Hematopoietic multipotent progenitor cell treated with erythropoietin and hydrocortisone succinate and interleukin-3 and kit ligand, for 4 days (in vitro differentiated cells): ENCODE measurements at regions not wholly inside any gene's neighbourhood (a gene's known extent, or its start where the extent isn't known, plus 50 kb on each side); places are given as distances from the start of the nearest gene placed in this dataset.

Experiments used
- DNase-seq: peaks from one replicate; pipeline ENCODE4 v3.0.0-alpha.2; 2015

DNA sequence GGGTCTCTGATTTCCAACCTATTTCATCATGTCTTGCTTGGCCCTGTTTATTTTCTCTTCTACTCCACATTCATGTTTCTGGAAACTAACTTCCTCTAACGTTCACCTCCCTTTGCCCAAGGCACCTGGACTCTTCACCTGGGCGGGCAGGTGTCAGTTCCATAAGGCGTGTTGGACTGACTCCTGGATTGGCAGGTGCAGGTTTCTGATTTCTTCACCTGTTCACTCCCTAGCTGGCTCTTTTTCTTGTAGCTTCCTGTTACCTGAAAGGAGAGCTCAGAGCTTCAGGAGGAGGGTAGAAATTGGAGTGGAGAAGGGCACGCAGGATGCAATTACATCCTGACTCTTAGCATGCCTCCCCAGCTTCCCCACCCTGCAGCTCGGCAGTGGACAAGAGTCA lies 350.8 kb upstream of the KLF3 start:
- DNase-seq, result no peak

DNA sequence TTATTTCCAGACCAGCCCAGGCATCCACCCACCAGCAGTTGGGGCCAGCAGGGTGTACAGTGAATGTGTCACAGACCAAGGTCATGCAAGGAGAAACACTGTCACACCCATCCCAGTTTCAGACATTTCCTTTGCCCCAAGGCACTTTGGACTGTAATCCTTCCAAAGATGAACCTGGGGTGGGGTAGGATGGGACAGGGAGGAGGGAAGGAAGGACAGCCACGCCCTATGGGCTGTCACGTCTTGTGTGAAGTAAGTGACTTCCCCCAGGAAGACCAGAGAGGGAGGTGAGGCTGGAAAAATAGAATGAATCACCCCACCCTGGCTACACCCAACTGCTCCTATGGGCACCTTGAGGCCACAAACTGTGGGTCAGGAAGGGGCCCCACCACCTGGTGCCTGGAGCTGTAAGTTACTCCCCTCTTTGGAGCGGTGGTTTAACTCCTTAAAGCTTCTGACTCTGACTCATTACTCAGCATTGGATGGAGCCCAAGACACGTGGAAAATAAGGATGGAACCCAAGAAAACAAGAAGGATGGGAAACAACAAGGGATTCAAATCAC lies 349.9 kb upstream of the KLF3 start:
- DNase-seq, result no peak

DNA sequence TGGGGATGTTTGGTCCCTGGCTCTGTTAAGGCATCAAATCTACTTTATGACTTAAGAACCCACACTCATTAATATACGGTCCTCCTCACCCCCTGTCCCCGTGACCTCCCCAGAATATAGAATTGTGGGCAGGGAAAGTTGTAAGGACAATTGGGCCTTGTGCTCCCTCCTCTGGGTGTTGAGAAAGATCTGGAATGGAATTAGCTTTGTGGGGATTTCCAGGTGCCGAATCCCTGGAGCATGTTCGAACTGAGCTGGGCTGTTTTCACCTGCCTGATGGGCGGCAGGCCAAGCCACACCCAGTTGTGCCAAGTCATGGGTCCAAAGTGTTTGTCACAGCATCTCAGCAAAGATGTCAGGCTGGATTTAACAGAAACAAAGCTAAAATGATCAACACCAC lies 349.3 kb upstream of the KLF3 start:
- DNase-seq, result no peak

DNA sequence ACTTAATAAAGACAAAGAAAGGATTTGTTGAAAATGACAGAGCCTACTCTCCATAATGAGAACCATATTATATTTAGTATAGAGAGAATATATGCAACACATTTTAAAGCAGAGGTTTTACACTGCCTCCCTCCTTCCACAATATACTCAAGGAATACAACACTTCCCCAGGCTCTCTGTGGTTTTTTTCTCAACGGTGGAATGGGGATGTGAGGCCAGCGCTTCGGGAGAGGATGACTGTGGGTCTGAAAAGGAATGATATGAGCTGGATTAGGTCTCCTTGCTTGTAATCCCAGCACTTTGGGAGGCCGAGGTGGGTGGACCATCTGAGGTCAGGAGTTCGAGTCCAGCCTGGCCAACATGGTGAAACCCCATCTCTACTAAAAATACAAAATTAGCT lies 348.7 kb upstream of the KLF3 start:
- no peak for DNase-seq

DNA sequence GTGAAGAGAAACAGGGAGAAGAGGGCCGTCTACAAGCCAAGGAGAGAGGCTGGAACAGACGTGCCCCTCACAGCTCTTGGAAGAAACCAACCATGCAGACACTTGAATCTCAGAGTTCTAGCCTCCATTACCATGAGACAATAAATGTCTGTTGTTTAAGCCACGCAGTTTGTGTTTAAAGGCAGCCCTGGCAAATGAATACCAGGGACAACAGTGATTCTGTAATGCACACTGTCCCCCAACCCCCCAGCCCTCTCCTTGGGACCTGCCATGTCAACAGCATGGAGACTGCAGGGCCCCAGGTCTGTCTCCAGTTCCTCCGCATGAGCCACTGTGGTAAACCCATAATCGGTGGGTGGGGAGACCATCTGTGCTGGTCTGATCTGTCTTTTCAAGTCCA lies 348.0 kb upstream of the KLF3 start:
- no peak for DNase-seq

DNA sequence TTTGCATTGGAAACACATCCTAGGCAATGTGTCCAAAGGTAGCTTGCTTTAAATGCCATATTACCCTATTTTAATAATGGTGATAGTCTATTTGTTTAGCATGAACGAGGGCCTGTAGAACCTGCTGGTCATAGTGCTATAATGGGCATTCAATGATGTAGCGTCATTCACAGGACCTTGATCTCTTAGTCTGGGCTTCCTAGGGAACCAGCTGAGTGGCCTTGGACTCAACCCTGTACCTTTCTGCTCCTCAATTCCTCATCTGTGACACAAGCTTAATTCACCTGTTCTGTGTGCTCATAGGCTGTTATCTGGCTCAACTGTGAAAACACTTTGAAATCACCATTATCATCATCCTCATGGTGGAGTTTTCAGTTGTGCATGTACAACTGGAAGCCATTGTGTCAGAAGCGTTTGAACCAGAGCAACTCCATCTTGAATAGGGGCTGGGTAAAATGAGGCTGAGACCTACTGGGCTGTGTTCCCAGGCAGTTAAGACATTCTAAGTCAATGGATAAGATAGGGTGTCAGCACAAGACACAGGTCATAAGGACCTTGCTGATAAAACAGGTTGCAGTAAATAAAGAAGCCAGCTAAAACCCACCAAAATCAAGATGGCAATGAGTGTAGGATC lies 346.8 kb upstream of the KLF3 start:
- DNase-seq, result no peak

DNA sequence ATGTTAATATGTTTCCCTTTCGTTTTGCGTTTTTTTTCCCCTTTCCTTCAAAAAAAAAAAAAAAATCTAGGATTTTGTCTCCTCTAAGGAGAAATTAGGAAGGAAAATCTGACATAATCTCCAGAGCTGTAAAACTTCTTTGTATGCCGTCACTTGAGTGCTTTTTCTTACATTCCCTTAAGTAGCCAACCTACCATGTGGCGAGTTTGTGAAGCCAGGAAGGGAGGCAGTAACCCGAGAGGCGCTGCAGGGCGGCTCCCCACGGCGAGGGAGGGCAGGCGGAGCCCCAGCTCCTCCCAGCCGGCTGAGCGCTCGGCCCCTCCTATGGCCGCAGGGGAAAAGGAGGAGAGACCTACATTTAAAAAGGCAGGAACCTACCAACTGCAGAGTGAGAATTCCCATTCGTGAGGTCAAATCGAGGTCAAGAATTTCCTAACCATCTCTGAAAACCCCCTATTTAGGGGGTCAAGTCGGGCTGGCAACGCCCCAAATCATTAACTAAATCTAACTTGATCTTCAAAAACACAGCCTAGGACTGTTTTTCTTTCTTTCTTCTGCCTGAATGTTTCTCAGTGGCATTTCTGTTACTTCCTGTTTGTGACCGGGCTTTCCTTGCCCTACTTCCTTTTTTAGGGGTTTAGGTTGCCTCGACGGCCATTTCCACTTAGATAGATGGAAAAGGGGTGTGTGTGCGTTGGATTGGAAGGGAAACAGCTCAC lies 345.1 kb upstream of the KLF3 start:
- DNase-seq, result peak; percentile 96

DNA sequence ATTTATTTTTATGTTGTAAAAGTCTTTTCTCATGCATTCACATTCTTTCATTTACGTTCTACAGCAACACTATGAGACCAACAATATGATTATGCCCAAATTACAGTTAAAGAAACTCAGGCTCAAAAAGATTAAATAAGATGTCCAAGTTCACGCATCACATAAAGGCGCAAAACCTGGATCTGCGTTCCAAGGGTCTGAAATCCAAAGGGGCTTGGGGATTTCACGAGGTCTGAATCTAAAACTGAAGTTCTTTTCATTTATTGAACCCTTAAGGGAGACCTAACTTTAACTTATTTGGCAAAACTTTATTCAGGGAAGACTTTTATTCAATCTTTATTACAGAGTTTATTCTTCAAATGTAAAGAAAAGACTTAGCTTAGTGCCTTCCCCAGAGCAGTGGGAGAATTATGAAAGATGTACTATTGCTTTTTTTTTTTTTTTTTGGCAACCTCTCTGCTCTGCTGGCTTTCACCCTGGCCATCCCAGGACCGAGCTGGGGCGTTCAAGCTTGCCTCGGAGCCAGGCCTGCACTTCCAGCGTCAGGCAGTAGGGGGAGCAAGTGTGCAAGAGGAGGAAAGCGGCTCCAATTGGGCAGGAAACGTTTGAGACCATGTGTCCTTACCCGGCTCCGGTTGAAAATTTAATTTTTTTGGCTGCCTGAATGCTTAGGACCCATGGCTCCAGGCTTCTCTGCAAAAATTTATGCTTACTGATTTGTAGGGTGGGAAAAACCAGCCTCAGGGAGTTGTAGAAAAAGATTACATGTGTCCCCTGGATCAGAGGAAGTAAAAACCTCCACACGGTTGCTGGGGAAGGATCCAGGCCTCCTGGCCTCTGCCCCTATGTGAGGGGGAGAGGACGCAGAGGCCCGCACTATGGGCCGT lies 344.3 kb upstream of the KLF3 start:
- DNase-seq, result peak; percentile 96

DNA sequence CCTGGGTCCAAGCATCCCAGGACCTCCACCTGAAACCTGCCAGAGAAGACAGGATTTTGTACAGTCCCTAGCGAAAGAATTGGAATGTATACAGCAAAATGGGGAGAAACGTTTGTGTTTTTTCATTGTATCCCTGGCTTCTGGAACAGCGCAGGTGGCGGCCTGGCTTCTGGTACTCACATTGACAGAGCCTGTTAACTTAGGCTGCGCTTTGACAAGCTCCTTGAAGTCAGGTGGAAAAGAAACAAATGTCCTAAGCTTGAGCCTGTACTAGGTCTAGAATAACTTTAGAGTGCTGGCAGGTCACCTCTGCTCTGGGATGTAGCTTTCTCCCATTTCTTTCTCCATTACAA lies 343.7 kb upstream of the KLF3 start:
- no peak for DNase-seq

DNA sequence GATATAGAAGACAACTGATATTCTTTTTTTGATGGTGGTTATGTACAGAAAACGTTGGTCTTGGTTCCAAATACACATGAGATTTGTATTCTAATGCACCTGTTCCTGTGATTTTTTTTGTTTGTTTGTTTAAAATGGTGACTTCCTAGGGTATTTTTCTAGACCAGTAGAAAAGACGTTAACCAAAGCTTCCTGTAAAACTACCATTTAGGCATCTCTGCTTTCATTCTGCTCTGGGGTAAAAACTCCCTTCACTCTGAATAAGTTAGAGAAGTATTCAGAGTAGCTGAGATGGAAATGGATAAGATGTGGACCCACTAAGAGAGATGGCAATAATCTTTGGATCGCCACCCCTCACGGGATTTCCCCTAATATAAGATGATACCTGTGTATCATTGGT lies 343.2 kb upstream of the KLF3 start:
- no peak for DNase-seq

DNA sequence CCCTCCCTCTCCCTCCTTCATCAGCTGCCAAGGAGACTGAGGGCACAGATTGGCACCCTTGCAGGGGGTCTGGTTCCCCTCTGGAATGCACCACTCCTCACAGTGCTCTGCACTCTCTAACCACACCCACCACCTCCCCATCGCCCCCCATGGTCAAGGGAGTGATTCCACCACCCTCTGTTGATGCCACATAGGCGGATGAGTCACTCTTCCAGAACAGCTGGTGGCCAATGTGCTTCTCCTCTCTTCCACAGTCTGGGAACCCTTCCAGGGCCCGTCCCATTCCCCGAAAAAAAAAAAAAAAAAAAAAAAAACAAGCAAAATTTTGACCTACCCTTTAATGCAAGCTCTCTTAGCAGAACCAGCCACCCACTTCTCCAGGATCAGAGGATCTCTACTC lies 341.3 kb upstream of the KLF3 start:
- DNase-seq, result no peak

DNA sequence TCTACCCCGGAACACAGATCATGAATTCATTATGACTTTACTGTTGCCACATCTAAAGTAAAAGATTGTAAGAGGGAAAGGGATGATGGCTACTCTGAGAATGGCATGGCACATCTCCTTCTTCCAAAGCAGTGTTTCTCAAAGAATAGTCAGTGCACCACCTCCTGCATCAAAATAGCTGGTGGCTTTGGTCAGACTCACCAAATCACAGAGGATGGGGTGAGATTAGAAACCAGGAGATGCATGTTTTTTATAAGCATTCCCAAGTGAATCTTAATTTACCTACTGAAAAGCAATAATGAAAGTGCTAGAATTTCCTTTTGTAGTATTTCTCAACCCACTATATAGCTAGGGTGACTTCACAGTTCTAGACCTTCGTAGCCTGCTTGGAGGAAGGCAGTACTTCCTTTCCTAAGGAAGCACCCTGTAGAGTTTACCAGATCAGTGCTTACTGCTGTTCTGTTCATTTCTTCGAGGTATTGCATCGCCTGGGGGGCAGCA lies 340.8 kb upstream of the KLF3 start:
- DNase-seq, result peak; percentile 37

DNA sequence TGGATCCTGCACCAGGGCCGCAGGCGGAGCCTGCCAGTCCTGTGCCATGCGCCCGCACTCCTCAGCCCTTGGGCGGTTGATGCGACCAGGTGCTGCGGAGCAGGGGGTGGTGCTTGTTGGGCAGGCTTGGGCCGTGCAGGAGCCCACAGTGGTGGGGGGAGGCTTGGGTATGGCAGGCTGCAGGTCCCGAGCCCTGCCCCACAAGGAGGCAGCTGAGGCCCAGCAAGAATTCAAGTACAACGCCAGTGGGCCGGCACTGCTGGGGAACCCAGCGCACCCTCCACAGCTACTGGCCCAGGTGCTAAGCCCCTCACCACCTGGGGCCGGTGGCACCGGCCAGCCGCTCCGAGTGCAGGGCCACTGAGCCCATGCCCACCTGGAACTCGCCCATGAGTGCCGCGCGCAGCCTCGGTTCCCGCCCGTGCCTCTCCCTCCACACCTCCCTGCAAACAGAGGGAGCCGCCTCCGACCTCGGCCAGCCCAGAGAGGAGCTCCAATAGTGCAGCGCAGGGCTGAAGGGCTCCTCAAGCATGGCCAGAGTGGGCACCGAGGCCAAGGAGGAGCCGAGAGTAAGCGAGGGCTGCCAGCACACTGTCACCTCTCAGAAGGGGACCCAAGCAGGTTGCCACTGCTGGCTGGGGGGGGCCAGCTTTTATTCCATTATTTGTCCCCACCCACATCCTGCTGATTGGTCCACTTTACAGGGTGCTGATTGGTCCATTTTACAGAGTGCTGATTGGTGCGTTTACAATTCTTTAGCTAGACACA lies 339.0 kb upstream of the KLF3 start:
- DNase-seq, result no peak

DNA sequence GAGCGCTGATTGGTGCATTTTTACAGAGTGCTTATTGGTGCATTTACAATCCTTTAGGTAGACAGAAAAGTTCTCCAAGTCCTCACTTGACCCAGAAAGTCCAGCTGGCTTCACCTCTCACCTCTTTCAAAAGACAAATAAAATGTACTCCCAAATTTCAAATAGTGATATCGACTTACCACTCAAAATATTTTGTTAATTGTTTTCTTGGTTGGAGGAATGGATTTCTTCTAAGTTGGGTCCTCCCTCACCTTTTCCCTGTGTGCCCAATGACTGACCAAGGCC lies 338.4 kb upstream of the KLF3 start:
- no peak for DNase-seq

DNA sequence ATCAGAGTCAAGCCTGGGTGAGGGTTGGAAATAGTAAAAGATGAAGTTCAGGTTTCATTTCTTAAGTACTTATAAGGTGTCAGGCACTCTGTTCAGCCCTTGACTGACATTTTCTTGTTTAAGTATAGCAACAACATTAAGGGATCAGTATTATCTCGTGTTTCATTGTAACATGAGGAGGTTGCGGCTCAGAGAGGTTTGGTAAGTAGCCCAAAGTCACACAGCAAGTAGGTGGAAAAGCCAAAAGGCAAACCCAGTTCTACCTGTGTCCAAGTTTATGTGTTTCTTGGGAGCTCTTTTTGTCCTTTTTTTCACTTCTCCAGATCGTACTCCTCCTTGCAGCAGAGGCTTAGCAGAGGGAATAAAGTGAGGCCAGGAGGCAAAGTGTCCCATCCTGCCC lies 337.5 kb upstream of the KLF3 start:
- no peak for DNase-seq

DNA sequence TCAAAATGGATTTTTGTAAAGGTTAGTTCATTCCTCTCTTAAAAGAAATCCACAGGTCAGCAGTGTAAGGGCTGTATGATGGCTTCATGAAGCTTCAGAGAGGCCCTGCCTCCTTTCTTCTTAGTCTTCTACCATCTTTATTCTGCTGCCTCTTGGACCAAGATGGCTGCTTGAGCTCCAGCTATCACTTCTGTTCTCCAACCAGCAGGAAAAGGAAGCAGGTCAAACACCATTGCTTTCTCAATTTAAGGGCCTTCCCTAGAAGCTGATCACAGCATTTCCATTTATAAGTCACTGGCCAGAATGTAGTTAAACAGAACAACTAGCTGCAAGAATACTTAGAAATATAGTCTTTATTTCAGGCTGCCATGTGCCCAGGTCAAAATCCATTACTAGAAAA lies 336.8 kb upstream of the KLF3 start:
- no peak for DNase-seq

DNA sequence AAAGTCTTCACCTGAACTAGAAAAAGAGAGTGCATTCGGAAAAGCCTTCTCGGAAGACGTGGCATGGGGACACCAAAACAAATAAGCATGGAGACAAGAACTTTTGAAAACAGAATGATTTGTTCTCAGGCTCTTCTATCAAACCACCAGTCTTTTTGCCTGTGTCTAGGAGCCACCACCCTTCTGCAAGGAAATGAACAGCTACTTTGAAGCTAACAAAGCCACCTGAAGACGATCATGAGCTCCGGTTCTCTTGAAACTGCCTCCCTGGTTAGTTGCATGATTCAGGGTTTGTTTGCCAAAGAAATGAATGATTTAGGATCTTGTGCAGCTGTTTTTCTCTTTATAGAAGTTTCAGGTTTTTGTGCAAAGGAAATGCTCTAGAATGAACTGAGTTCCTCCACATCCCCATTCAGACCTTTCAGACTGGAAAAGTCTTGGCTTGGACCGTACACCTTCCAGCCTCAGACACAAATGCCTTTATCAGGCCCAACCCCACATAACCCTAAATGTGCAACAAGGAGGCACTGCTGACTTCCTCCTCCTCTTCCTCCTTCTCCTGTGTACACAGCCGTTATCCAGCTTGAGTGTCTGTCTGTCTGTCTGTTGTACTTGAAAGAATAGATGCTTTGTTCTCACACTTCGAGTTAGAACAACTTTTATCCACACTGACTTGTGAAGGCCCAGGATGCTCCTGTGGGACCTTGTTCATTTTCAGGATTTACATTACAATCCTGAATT lies 334.8 kb upstream of the KLF3 start:
- no peak for DNase-seq

DNA sequence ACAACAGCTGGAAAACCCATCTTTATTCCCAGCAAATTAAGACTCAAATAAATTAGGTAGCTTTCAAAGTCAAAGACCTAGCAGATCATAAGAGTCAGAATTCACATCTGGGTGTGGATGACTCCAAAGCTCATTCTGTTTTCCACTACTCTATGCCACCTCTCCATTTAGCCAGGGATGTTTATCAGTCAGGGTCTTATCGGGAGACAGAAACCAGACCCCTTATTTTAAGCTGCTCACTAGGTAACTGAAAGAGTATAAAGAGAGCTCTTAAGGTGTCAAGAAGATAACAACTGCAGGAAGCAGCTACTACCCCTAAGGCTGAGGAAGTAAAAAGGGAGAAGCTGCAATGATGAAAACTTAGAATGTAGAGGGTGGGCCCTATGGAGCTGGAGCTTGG lies 333.7 kb upstream of the KLF3 start:
- peak; percentile 27 for DNase-seq

DNA sequence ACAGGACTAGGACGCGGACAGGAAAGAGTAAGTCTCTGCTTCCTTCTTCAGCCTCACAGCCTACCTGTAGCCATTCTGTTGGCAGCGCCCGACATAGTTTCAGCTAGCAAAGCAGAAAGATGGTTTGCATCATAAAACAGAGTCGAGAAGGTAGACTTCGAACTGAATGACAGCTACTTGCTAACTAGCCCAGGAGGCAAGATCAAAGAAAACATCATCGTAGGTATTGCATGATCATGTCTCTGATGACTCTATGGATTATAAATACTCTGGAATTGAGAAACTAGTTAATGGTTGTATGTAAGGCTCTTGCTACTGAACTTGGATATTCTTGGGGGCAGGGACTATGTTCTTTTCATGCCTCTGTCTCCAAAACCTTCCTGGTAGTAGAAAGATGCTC lies 333.1 kb upstream of the KLF3 start:
- DNase-seq, result no peak

DNA sequence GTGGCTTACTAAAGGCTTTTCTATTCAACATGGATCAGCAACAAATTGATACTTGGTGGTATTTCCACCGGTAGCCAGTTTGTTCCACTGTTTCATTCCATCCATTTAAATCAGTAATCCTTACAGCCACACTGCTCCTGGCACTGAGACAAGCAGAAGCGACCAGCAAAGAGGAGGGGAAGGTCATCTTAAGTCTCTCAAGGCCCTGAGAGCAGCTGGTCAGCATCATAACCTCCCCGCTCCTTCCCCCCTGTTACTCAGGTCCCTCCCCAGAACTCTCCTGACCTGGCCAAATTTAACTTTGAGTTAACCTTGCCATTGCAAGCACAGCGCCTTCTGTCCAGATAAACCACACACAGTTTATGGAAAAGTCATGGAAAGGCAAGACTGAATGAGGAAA lies 331.3 kb upstream of the KLF3 start:
- DNase-seq, result no peak

DNA sequence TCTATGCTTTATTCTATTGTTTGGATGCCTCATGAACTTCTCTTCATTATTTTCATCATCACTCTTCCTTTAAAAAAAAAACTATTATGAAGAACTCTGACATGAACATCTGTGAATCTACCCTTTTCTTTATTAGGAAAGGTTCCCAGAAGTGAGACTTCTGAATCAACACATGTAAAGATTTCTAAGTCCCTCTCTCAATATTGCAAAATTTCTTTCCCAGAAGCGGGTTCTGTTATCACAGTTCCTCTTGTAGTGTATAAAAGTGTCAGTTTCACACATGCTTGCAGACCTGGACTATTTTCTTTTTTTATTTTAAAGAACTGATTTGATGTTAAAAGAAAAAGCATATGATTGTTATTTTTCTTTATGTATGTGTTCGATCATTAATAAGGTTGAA lies 330.8 kb upstream of the KLF3 start:
- DNase-seq, result peak; percentile 51

DNA sequence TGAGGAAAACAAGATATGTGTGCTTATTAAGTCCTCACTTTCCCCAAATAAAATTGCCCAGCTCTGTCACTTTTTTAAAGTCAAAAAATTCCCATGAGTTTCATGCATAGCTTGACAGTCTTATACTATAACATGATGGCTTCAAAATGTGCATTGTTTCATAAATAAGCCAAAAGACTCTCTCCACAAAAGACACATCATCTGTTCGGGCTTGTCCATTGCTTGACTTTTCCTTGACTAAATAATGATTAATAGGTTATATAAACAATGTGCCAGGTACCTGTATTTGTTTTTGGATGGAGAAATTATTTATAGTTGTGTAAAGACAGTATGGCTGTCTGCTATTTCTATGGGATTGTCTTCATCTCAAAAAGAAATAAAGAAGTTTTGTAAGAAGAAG lies 329.2 kb upstream of the KLF3 start:
- DNase-seq, result no peak
